ENCODE measurements at regions not wholly inside any gene's neighbourhood (a gene's known extent, or its start where the extent isn't known, plus 50 kb on each side); places are given as distances from the start of the nearest gene placed in this dataset.

GRCh38 chr5:126166368-126166767 lies 256.8 kb upstream of the GRAMD2B start:
- no peak for DNase-seq (ENCODE audit: low spot score)

GRCh38 chr5:126168785-126169184 lies 254.4 kb upstream of the GRAMD2B start:
- no peak for DNase-seq (ENCODE audit: low spot score)

DNA sequence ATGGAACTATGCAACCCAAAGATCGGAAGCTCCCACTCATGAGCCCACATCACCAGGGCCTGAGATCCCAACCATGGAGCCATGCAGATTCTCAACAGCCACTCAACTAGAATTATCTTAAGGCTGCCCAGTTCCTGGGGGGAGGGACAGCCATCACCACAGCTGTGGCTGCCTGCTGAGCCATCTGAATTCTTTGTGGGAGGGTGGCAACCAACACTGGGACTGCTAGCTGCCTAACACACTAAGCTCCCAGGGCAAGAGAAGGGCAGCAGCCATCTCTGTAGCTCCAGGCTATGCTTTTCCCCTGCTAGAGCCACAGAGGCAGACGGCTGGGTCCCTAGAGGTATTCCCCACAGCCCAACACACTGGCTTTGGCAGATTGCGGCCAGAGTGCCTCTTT lies 251.3 kb upstream of the GRAMD2B start:
- DNase-seq (ENCODE audit: low spot score), result no peak

- DNase-seq (ENCODE audit: low spot score), result no peak
These were observed 250.4 kb upstream of the GRAMD2B start for GRCh38 chr5:126172812-126173211.

DNA sequence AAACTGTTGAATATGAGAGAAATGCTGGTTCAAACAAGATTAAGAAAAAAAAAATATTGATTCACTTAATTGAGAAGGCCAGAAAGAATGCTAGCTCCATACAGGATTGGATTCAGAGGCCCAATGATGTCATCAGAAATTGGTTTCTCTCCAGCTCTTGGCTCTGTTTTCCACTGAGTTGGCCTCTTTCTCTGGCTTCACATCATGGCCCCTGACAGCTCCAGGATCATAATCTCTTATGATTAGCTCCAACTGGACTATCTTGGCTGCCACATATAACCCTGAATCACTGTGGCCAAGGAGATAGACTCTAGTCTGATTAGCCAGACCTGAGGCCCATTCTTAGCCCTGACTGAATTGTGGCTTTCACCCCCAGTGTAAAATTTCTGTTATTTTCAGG lies 244.7 kb upstream of the GRAMD2B start:
- DNase-seq (ENCODE audit: low spot score), result no peak

GRCh38 chr5:126182971-126183695 lies 240.1 kb upstream of the GRAMD2B start:
- no peak for DNase-seq (ENCODE audit: low spot score)

GRCh38 chr5:126184474-126184873 lies 238.7 kb upstream of the GRAMD2B start:
- no peak for DNase-seq (ENCODE audit: low spot score)

- no peak for DNase-seq (ENCODE audit: low spot score)
These were observed 237.0 kb upstream of the GRAMD2B start for GRCh38 chr5:126186210-126186609.

DNA sequence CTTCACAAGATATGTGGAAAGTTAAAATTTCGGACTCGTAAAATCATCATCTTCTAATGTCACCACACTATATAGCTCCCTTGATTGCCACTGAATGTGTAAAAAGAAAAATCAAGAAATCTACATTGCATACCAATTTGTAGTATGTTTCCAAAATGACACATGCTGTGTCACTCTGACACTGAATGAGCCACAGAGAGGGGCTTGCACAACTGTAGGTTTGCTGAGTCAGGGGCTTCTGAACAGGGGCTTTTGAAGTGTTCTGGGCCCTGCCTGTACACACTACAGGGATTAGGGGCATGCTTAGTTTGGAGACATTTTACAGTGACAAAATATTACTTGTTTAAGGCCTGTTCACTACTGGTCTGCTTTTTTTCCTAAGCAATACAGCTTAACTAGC lies 234.4 kb upstream of the GRAMD2B start:
- DNase-seq (ENCODE audit: low spot score), result no peak

- DNase-seq (ENCODE audit: low spot score), result no peak
These were observed 234.0 kb upstream of the GRAMD2B start for GRCh38 chr5:126189231-126189630.

DNA sequence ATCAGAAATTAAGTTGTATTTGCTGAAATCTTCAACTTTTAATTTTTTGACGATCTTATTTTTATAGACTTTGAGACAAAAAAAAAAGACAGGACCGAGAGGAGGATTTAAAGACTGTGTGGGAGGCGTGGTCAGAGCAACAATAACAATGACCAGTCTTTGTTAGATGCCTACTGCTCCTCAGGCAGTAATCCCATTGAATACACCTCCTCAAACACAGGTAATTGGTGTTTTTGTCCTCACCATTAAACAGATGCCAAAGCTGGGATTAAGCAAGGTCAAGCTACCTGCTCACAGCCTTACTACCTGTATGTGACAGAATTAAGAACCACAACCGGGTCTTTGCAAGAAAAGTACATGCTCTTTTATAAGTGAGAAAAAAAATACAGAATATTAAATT lies 233.3 kb upstream of the GRAMD2B start:
- DNase-seq (ENCODE audit: low spot score), result peak; percentile 63

DNA sequence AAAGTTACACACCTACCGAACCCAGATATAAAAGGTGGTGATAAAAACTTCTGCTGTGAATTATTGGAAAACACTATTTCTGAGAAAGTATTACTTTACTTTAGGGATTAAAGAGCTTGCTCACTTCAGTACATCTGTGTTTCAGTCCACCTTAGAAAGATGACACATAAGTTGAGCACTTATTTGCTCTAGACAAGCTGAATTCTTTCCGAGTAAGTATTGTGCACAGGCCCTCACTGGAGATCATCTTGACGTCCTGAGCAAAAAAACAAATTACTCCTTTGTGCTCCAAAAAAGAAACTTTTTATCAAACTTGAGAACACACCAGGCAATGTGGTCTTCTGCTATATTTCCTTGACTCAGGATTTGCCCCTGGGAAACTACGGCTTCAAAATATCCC lies 231.0 kb upstream of the GRAMD2B start:
- no peak for DNase-seq (ENCODE audit: low spot score)

DNA sequence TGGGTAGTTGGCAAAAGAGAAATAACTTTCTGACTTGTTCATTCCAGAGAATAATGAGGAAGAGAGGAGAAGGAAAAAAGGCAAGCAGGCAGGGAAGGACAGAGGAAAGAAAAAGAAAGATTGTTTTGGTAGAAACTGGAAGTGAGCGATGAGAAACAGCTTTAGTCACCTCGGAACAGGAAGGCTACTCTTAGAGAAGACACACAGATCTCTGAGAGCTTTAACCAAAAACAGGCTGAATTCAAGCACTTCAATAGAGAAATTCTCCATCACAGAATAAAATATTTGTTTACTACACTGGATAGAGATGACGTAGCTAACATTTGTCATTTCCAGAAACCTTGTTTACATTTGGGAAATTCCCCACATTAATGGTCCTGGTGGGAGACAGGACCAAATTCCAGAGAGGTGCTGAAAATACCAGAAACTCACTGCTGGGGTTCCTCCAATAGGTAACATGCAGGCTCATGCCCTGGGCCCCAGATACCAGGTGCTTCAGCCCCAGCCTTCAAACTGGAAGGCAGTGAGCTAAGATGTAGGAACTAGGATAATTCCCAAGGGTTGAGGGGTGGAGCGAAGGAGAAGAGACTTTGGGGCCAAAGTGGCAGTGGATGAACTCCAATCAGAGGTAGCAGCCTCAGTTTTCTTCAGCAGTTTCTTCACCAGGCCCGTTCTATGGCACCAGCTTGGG lies 227.7 kb upstream of the GRAMD2B start:
- no peak for DNase-seq (ENCODE audit: low spot score)

- DNase-seq (ENCODE audit: low spot score), result peak; percentile 9
These were observed 224.7 kb upstream of the GRAMD2B start for GRCh38 chr5:126198531-126198930.

DNA sequence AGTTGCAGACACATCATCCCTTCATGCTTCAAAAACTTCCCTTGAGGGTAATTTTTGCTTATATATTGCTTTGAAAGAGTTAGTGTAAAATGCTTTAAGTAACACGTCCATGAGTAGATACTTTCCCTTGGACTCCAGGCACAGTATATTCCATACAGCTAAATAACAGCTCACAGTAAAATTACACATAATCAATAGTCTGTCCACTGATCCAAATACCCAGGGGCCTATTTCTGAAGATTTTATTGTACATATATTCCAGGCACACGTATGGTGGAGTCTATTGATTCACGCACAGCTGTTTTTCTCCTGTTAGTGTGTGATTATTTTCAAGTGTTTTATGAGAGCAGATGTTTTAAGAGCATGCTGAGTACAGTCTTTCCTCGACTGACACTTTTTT lies 223.7 kb upstream of the GRAMD2B start:
- DNase-seq (ENCODE audit: low spot score), result no peak

GRCh38 chr5:126208691-126209090 lies 214.5 kb upstream of the GRAMD2B start:
- DNase-seq (ENCODE audit: low spot score), result no peak

DNA sequence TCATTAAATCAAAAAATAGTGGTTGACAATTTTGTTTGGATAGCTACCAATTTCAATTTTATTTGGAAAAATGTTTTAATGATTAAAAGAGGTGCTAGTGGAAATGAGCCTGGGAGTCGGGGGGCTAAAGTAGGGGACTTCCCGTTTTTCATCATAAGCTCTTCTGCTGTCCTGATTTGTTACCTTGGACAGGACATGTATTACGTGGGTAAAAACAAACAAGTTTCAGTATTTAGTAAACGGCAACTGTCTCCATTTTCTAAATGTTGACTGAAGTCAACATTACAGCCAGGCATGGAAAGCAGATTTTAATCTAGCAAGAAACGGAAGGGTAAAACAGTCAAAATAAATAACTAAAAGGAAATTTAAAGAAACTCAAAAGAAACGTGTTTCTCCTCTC lies 212.3 kb upstream of the GRAMD2B start:
- no peak for DNase-seq (ENCODE audit: low spot score)

GRCh38 chr5:126219616-126220015 lies 203.6 kb upstream of the GRAMD2B start:
- DNase-seq (ENCODE audit: low spot score), result no peak

DNA sequence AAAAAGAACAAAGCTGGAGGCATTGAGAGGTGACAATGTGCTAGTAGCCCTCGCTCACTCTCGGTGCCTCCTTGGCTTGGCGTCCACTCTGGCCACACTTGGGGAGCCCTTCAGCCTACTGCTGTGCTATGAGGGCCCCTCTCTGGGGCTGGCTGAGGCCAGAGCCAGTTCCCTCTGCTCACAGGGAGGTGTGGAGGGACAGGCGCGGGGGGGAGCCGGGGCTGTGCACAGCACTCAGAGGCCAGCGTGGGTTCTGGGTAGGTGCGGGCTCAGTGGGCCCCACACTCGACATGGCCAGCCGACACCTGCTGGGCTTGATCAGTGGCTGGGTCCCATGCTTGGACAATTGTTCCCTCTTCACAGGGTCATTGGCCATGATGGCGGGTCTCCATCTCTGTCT lies 202.5 kb upstream of the GRAMD2B start:
- no peak for DNase-seq (ENCODE audit: low spot score)

- DNase-seq (ENCODE audit: low spot score), result no peak
These were observed 194.3 kb upstream of the GRAMD2B start for GRCh38 chr5:126228934-126229333.

DNA sequence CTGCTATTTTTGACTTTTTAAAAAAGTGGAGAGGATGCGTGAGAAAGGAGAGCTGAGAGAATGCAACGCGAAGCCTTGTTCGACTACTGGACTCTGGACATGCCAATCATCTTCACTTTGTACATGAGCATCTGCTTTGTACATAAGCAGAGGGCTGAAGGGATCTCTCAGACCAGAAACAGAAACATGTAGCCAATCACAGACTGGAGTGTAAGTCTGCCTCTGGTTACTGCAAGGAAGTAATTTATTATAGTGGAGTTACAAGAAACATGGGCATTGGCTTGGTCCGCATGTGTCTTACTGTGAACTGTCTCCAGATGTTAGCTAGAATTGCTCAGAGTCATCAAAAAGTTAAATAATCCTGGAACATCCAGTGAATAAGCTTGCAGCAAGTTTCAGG lies 190.0 kb upstream of the GRAMD2B start:
- no peak for DNase-seq (ENCODE audit: low spot score)

GRCh38 chr5:126234563-126235195 lies 188.5 kb upstream of the GRAMD2B start:
- peak; percentile 60 for DNase-seq (ENCODE audit: low spot score)

DNA sequence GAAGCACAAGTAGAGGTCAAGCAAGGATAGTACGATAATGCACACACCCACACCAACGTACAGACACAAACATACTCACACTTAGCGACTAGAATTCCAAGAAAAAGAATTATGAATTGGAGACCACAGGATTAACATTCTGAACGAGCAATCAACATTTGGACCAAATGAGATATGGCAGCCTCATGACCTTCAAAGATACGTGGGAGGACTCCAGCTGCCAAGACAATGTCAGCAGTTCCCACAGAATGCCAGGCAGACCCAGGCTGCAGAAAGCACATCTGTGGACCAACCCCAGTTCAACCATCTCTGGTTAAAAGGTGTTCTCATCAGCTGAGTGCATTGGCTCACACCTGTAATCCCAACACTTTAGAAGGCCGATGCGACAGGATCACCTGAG lies 187.6 kb upstream of the GRAMD2B start:
- DNase-seq (ENCODE audit: low spot score), result no peak
